GM23338 (cell line): ENCODE measurements at regions not wholly inside any gene's neighbourhood (a gene's known extent, or its start where the extent isn't known, plus 50 kb on each side); places are given as distances from the start of the nearest gene placed in this dataset.
A peak's percentile ranks its signal among the peaks of the same experiment; 100 is the strongest.

Source experiments
- ATAC-seq: fragments of 200-7000 bp; cut with Tn5 transposase; 3 replicates; pipeline ENCODE4 v1.9.1; 2020
- DNase-seq: peaks from one replicate; pipeline ENCODE4 v3.0.0-alpha.2; 2015; ENCODE audit warnings: low spot score
- H2AFZ ChIP-seq: fragments of 200-600 bp; sonication (generic); 2 replicates; pipeline ENCODE4 v1.8.0; 2016; ENCODE audit warnings: antibody characterized with exemption, mild to moderate bottlenecking, moderate library complexity
- H3F3A ChIP-seq: fragments of 200-600 bp; sonication (generic); replicated peaks from 2 replicates; pipeline ENCODE4 v1.8.0; 2017; ENCODE audit warnings: antibody characterized with exemption, mixed run types, low read depth
- H3K27ac ChIP-seq: fragments of 200-600 bp; sonication (generic); 2 replicates; pipeline ENCODE4 v1.6.1; 2016; ENCODE audit warnings: low read depth
- H3K27me3 ChIP-seq: fragments of 200-600 bp; sonication (generic); 2 replicates; pipeline ENCODE4 v1.8.0; 2016; ENCODE audit warnings: mild to moderate bottlenecking, mixed run types, moderate library complexity; ENCODE audit not compliant: insufficient read depth
- H3K36me3 ChIP-seq: fragments of 200-600 bp; sonication (generic); 2 replicates; pipeline ENCODE4 v1.8.0; 2016; ENCODE audit warnings: mild to moderate bottlenecking; ENCODE audit not compliant: insufficient read depth
- H3K4me1 ChIP-seq: fragments of 200-600 bp; sonication (generic); 2 replicates; pipeline ENCODE4 v1.8.0; 2016; ENCODE audit warnings: mild to moderate bottlenecking, moderate library complexity; ENCODE audit not compliant: insufficient read depth
- H3K4me2 ChIP-seq: fragments of 200-600 bp; sonication (generic); 2 replicates; pipeline ENCODE4 v1.7.1; 2017; ENCODE audit warnings: mixed run types
- H3K4me3 ChIP-seq: fragments of 200-600 bp; sonication (generic); 2 replicates; pipeline ENCODE4 v1.6.1; 2016; ENCODE audit warnings: mixed run types
- H3K79me2 ChIP-seq: fragments of 200-600 bp; sonication (generic); replicated peaks from 2 replicates; pipeline ENCODE4 v1.8.0; 2017; ENCODE audit warnings: mild to moderate bottlenecking; ENCODE audit not compliant: insufficient read depth
- H3K9me2 ChIP-seq: fragments of 200-600 bp; sonication (generic); 2 replicates; pipeline ENCODE4 v1.8.0; 2017; ENCODE audit not compliant: insufficient read depth
- H4K20me1 ChIP-seq: fragments of 200-600 bp; sonication (generic); replicated peaks from 2 replicates; pipeline ENCODE4 v1.8.0; 2017; ENCODE audit warnings: mild to moderate bottlenecking; ENCODE audit not compliant: insufficient read depth
- H3K27ac Mint-ChIP-seq: 2 replicates; pipeline ENCODE4 v1.8.0; 2020; ENCODE audit warnings: inconsistent platforms, mild to moderate bottlenecking, moderate library complexity, mixed read lengths
- H3K27me3 Mint-ChIP-seq: 3 replicates; pipeline ENCODE4 v1.8.0; 2022; ENCODE audit warnings: low read depth, mild to moderate bottlenecking, moderate library complexity, mixed read lengths, inconsistent platforms; ENCODE audit not compliant: insufficient read depth, poor library complexity
- H3K36me3 Mint-ChIP-seq: 3 replicates; pipeline ENCODE4 v1.8.0; 2021; ENCODE audit warnings: low read depth, mild to moderate bottlenecking, inconsistent platforms, moderate library complexity, mixed read lengths
- H3K4me1 Mint-ChIP-seq: 3 replicates; pipeline ENCODE4 v1.8.0; 2020; ENCODE audit warnings: mild to moderate bottlenecking, inconsistent platforms, mixed read lengths
- H3K4me3 Mint-ChIP-seq: 3 replicates; pipeline ENCODE4 v1.8.0; 2021; ENCODE audit warnings: moderate library complexity, mild to moderate bottlenecking, inconsistent platforms, mixed read lengths
- H3K9me3 Mint-ChIP-seq: 3 replicates; pipeline ENCODE4 v1.8.0; 2020; ENCODE audit warnings: moderate library complexity, mild to moderate bottlenecking, inconsistent platforms, mixed read lengths
- CREB1 ChIP-seq: fragments of 250-450 bp; sonication (Bioruptor Pico); IDR thresholded peaks from 2 replicates; pipeline ENCODE4 v1.5.0; 2020; ENCODE audit warnings: low read depth, mild to moderate bottlenecking, moderate library complexity
- EZH2phosphoT487 ChIP-seq: fragments of 200-600 bp; sonication (generic); IDR thresholded peaks from one replicate; pipeline ENCODE4 v1.8.1; 2018; ENCODE audit warnings: antibody characterized with exemption; ENCODE audit not compliant: unreplicated experiment
- JUNB ChIP-seq: IDR thresholded peaks from one replicate; pipeline ENCODE4 v1.6.1; 2016; ENCODE audit warnings: antibody characterized with exemption; ENCODE audit not compliant: unreplicated experiment
- POLR2AphosphoS5 ChIP-seq: IDR thresholded peaks from 2 replicates; pipeline ENCODE4 v1.6.1; 2016; ENCODE audit warnings: antibody characterized with exemption, low read depth
- ZNF331 ChIP-seq: fragments of 250-450 bp; sonication (Bioruptor Pico); IDR thresholded peaks from 2 replicates; pipeline ENCODE4 v1.5.0; 2020; ENCODE audit warnings: low read depth, mild to moderate bottlenecking, moderate library complexity
- TF ChIP-seq, protein P1 (sequence below): fragments of 250-450 bp; sonication (Bioruptor Pico); IDR thresholded peaks from 2 replicates; pipeline ENCODE4 v1.5.0; 2020; ENCODE audit warnings: mild to moderate bottlenecking, moderate library complexity
- TF ChIP-seq, protein P2 (sequence below), 2 experiments: fragments of 200-600 bp in 1 of 2; sonication (generic) in 1 of 2; conservative IDR thresholded peaks; 2 replicates each; pipeline versions ENCODE4 v1.5.1 to v1.6.1; 2016 to 2017; ENCODE audit warnings: antibody characterized with exemption in 2 of 2, low read depth in 2 of 2, mild to moderate bottlenecking in 2 of 2, moderate library complexity in 1 of 2
- TF ChIP-seq, protein P3 (sequence below): IDR thresholded peaks from one replicate; pipeline ENCODE4 v1.6.1; 2018; ENCODE audit warnings: antibody characterized with exemption; ENCODE audit not compliant: unreplicated experiment

DNA sequence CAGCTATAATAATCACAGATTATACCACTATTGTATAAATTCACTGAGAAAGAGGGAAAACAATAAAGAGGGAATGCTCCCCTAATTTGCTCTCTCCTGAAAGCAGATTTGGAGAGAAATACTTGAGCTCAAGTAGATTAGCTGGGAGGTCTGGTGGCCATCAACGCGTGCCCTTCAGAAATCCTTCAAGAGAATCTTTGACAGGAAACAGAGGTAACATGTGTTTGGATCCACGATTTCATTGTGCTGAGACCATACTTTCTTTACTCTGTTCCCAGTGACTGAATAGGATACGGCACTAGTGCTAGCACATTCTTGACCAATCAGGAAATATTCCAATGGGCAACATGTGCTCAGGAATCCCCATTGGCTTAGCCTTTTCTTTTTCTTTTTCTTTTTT lies 1395.3 kb downstream of the RAPGEF2 start:
- Histone ChIP-seq H3K79me2 (no peaks in the 10 kb centered on the region), H4K20me1 (no peaks in the 10 kb centered on the region), H3K9me2 (peaks cover 3% of the 10 kb centered on the region), H3K36me3 (no peaks in the 10 kb centered on the region), H3K4me1 (peaks cover 6% of the 10 kb centered on the region), H3K4me2 (no peak overlapping the region), H2AFZ (peak overlapping the region; percentile 11; the same call in 1 of the 2 replicates), H3K27me3 (no peaks in the 10 kb centered on the region), H3K4me3 (no peak overlapping the region), H3K27ac (no peak overlapping the region), H3F3A (no peaks in the 10 kb centered on the region)
- Mint-ChIP-seq H3K4me1 (no peaks in the 10 kb centered on the region), H3K27ac (no peak overlapping the region), H3K36me3 (no peaks in the 10 kb centered on the region), H3K4me3 (no peak overlapping the region), H3K27me3 (no peaks in the 10 kb centered on the region), H3K9me3 (peaks cover 7% of the 10 kb centered on the region; the same call in 2 of the 3 replicates)
- DNase-seq (no peak), ATAC-seq (no peak)
- TF ChIP-seq, protein P1, sequence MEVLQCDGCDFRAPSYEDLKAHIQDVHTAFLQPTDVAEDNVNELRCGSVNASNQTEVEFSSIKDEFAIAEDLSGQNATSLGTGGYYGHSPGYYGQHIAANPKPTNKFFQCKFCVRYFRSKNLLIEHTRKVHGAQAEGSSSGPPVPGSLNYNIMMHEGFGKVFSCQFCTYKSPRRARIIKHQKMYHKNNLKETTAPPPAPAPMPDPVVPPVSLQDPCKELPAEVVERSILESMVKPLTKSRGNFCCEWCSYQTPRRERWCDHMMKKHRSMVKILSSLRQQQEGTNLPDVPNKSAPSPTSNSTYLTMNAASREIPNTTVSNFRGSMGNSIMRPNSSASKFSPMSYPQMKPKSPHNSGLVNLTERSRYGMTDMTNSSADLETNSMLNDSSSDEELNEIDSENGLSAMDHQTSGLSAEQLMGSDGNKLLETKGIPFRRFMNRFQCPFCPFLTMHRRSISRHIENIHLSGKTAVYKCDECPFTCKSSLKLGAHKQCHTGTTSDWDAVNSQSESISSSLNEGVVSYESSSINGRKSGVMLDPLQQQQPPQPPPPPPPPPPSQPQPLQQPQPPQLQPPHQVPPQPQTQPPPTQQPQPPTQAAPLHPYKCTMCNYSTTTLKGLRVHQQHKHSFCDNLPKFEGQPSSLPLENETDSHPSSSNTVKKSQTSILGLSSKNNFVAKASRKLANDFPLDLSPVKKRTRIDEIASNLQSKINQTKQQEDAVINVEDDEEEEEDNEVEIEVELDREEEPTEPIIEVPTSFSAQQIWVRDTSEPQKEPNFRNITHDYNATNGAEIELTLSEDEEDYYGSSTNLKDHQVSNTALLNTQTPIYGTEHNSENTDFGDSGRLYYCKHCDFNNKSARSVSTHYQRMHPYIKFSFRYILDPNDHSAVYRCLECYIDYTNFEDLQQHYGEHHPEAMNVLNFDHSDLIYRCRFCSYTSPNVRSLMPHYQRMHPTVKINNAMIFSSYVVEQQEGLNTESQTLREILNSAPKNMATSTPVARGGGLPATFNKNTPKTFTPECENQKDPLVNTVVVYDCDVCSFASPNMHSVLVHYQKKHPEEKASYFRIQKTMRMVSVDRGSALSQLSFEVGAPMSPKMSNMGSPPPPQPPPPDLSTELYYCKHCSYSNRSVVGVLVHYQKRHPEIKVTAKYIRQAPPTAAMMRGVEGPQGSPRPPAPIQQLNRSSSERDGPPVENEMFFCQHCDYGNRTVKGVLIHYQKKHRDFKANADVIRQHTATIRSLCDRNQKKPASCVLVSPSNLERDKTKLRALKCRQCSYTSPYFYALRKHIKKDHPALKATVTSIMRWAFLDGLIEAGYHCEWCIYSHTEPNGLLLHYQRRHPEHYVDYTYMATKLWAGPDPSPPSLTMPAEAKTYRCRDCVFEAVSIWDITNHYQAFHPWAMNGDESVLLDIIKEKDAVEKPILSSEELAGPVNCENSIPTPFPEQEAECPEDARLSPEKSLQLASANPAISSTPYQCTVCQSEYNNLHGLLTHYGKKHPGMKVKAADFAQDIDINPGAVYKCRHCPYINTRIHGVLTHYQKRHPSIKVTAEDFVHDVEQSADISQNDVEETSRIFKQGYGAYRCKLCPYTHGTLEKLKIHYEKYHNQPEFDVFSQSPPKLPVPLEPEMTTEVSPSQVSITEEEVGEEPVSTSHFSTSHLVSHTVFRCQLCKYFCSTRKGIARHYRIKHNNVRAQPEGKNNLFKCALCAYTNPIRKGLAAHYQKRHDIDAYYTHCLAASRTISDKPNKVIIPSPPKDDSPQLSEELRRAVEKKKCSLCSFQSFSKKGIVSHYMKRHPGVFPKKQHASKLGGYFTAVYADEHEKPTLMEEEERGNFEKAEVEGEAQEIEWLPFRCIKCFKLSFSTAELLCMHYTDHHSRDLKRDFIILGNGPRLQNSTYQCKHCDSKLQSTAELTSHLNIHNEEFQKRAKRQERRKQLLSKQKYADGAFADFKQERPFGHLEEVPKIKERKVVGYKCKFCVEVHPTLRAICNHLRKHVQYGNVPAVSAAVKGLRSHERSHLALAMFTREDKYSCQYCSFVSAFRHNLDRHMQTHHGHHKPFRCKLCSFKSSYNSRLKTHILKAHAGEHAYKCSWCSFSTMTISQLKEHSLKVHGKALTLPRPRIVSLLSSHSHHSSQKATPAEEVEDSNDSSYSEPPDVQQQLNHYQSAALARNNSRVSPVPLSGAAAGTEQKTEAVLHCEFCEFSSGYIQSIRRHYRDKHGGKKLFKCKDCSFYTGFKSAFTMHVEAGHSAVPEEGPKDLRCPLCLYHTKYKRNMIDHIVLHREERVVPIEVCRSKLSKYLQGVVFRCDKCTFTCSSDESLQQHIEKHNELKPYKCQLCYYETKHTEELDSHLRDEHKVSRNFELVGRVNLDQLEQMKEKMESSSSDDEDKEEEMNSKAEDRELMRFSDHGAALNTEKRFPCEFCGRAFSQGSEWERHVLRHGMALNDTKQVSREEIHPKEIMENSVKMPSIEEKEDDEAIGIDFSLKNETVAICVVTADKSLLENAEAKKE (CRISPR knock-in tag) = no peak
- TF ChIP-seq, protein P2, sequence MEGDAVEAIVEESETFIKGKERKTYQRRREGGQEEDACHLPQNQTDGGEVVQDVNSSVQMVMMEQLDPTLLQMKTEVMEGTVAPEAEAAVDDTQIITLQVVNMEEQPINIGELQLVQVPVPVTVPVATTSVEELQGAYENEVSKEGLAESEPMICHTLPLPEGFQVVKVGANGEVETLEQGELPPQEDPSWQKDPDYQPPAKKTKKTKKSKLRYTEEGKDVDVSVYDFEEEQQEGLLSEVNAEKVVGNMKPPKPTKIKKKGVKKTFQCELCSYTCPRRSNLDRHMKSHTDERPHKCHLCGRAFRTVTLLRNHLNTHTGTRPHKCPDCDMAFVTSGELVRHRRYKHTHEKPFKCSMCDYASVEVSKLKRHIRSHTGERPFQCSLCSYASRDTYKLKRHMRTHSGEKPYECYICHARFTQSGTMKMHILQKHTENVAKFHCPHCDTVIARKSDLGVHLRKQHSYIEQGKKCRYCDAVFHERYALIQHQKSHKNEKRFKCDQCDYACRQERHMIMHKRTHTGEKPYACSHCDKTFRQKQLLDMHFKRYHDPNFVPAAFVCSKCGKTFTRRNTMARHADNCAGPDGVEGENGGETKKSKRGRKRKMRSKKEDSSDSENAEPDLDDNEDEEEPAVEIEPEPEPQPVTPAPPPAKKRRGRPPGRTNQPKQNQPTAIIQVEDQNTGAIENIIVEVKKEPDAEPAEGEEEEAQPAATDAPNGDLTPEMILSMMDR (conservative IDR thresholded peaks at IDR 0.05; ENCODE audit: low read depth in 2 of 2) = no peak
- TF ChIP-seq CREB1 (CRISPR knock-in tag) = no peak
- TF ChIP-seq POLR2AphosphoS5 = no peak
- no peak for TF ChIP-seq ZNF331 (CRISPR knock-in tag)
- TF ChIP-seq, protein P3, sequence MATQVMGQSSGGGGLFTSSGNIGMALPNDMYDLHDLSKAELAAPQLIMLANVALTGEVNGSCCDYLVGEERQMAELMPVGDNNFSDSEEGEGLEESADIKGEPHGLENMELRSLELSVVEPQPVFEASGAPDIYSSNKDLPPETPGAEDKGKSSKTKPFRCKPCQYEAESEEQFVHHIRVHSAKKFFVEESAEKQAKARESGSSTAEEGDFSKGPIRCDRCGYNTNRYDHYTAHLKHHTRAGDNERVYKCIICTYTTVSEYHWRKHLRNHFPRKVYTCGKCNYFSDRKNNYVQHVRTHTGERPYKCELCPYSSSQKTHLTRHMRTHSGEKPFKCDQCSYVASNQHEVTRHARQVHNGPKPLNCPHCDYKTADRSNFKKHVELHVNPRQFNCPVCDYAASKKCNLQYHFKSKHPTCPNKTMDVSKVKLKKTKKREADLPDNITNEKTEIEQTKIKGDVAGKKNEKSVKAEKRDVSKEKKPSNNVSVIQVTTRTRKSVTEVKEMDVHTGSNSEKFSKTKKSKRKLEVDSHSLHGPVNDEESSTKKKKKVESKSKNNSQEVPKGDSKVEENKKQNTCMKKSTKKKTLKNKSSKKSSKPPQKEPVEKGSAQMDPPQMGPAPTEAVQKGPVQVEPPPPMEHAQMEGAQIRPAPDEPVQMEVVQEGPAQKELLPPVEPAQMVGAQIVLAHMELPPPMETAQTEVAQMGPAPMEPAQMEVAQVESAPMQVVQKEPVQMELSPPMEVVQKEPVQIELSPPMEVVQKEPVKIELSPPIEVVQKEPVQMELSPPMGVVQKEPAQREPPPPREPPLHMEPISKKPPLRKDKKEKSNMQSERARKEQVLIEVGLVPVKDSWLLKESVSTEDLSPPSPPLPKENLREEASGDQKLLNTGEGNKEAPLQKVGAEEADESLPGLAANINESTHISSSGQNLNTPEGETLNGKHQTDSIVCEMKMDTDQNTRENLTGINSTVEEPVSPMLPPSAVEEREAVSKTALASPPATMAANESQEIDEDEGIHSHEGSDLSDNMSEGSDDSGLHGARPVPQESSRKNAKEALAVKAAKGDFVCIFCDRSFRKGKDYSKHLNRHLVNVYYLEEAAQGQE = no peak
- TF ChIP-seq EZH2phosphoT487 = no peak
- no peak for TF ChIP-seq JUNB
